ENCODE measurements at regions not wholly inside any gene's neighbourhood (a gene's known extent, or its start where the extent isn't known, plus 50 kb on each side); places are given as distances from the start of the nearest gene placed in this dataset.

- TF ChIP-seq GMEB1 (CRISPR knock-in tag; IDR thresholded peaks at IDR 0.05; ENCODE audit: borderline replicate concordance), result no peak
- TF ChIP-seq CTCF (CRISPR knock-in tag; IDR thresholded peaks at IDR 0.05), result no peak
- no peak for TF ChIP-seq SALL2 (CRISPR knock-in tag; IDR thresholded peaks at IDR 0.05)
- TF ChIP-seq RERE (CRISPR knock-in tag; IDR thresholded peaks at IDR 0.05; ENCODE audit: low read depth), result no peak
- no peak for TF ChIP-seq NBN (conservative IDR thresholded peaks at IDR 0.05)
These were observed 58.1 kb upstream of the BARX2 start for GRCh38 chr11:129317571-129317970.

Measured in HepG2 (cell line).